OCI-LY7 (cell line): ENCODE measurements at regions not wholly inside any gene's neighbourhood (a gene's known extent, or its start where the extent isn't known, plus 50 kb on each side); places are given as distances from the start of the nearest gene placed in this dataset.

Experiments used
- BruUV-seq: library from RNA; stranded (reverse); fragments of 400-500 nt; replicated peaks from 2 replicates; lab custom pipeline; 2021; lab: Mats Ljungman, UMichigan
- CTCF ChIA-PET: fragments of 300-600 bp; sonication (Branson Sonifier 250); formaldehyde crosslinking; loops from one replicate; lab custom pipeline; 2022; ENCODE audit warnings: antibody characterized with exemption; ENCODE audit not compliant: unreplicated experiment; lab: Charles Lee
- POLR2A ChIA-PET: fragments of 300-600 bp; sonication (Branson Sonifier 250); formaldehyde crosslinking; loops from one replicate; lab custom pipeline; 2022; ENCODE audit warnings: antibody characterized with exemption; lab: Charles Lee
- DNase-seq: peaks from one replicate; pipeline ENCODE4 v3.0.0-alpha.2; 2015; ENCODE audit warnings: low spot score
- H2AFZ ChIP-seq: fragments of 200-600 bp; sonication (generic), shearing (Covaris generic); 2 replicates; pipeline ENCODE4 v1.6.1; 2014; ENCODE audit warnings: mild to moderate bottlenecking, antibody characterized with exemption, low read length, moderate library complexity
- H3K27ac ChIP-seq: fragments of 200-600 bp; sonication (generic); 2 replicates; pipeline ENCODE4 v1.5.1; 2014; ENCODE audit warnings: mixed run types, low read depth, mild to moderate bottlenecking, moderate library complexity, low read length, inconsistent platforms; ENCODE audit not compliant: poor library complexity, severe bottlenecking
- H3K36me3 ChIP-seq: fragments of 200-600 bp; sonication (generic); 2 replicates; pipeline ENCODE4 v1.6.1; 2014; ENCODE audit warnings: mild to moderate bottlenecking, antibody characterized with exemption, low read length, moderate library complexity, mixed read lengths; ENCODE audit not compliant: insufficient read depth
- H3K4me1 ChIP-seq: fragments of 200-600 bp; sonication (generic); 2 replicates; pipeline ENCODE4 v1.5.1; 2014; ENCODE audit warnings: mild to moderate bottlenecking, low read length; ENCODE audit not compliant: insufficient read depth, poor library complexity, severe bottlenecking
- H3K4me2 ChIP-seq: fragments of 200-600 bp; sonication (generic); 2 replicates; pipeline ENCODE4 v1.6.1; 2014; ENCODE audit warnings: mild to moderate bottlenecking, low read length
- H3K4me3 ChIP-seq: fragments of 200-600 bp; sonication (generic); 2 replicates; pipeline ENCODE4 v1.5.1; 2014; ENCODE audit warnings: mild to moderate bottlenecking, low read depth, low read length; ENCODE audit not compliant: poor library complexity, severe bottlenecking
- H3K79me2 ChIP-seq: fragments of 200-600 bp; sonication (generic); 2 replicates; pipeline ENCODE4 v1.6.1; 2016; ENCODE audit warnings: low read depth, mild to moderate bottlenecking, low read length, moderate library complexity, mixed read lengths; ENCODE audit not compliant: insufficient read depth
- H3K9me2 ChIP-seq: fragments of 200-600 bp; sonication (generic); 2 replicates; pipeline ENCODE4 v1.6.1; 2016; ENCODE audit warnings: mild to moderate bottlenecking, low read length, mixed read lengths; ENCODE audit not compliant: insufficient read depth
- H3K9me3 ChIP-seq: fragments of 200-600 bp; sonication (generic); 2 replicates; pipeline ENCODE4 v1.6.1; 2014; ENCODE audit warnings: mild to moderate bottlenecking, mixed run types, low read length, mixed read lengths
- H4K20me1 ChIP-seq: fragments of 200-600 bp; sonication (generic); 2 replicates; pipeline ENCODE4 v1.6.1; 2014; ENCODE audit warnings: mild to moderate bottlenecking, antibody characterized with exemption, low read length, moderate library complexity, mixed read lengths; ENCODE audit not compliant: insufficient read depth
- EZH2phosphoT487 ChIP-seq: fragments of 200-600 bp; sonication (generic); IDR thresholded peaks from 2 replicates; pipeline ENCODE4 v1.6.1; 2018; ENCODE audit warnings: low read depth, borderline replicate concordance, mild to moderate bottlenecking, mixed run types, antibody characterized with exemption, low read length, moderate library complexity, mixed read lengths
- intact Hi-C: fragments of 100-400 bp; cut with micrococcal nuclease; formaldehyde crosslinking; loops from one replicate; pipeline ENCODE4 v1.10.0; 2022; ENCODE audit not compliant: unreplicated experiment
- TF ChIP-seq, protein P1 (sequence below): fragments of 200-600 bp; sonication (generic); conservative IDR thresholded peaks from 2 replicates; pipeline ENCODE4 v1.5.1; 2014; ENCODE audit warnings: mild to moderate bottlenecking, antibody characterized with exemption, low read length, moderate library complexity, mixed read lengths

DNA sequence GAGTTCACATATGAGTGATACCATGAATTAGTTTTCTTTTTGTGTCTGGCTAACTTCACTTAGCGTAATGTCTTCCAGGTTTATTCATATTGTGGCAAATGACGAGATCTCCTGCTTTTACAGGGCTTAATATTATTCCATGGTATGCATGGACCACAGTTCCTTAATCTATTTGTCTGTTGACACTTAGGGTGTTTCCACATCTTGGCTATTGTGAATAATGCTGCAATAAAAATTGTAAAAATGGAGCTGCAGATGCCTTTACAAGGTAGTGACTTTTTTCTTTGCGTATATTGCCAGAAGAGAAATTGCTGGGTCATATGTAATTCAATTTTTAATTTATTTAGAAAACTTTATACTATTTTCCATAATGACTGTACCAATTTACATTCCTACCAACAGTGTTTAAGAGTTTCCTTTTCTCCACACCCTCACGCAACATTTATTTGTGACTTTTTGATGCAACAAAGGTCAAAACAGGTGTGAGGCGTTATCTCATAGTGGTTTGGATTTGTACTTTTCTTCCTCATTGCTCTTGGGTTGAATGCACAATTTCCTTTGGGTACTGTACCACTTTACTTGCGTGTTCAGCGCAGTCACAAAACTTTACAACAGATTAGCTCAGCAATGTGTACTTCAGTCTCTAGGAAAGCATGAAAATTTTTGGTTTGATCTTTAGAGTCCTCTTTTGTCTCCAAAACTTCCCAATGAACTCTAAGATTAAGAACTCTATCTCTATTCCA lies 240.8 kb downstream of the PPARGC1A start:
- CTCF ChIA-PET, result no interaction called here
- H2AFZ ChIP-seq, result no peak overlapping the region
- BruUV-seq, result no TSS peak

DNA sequence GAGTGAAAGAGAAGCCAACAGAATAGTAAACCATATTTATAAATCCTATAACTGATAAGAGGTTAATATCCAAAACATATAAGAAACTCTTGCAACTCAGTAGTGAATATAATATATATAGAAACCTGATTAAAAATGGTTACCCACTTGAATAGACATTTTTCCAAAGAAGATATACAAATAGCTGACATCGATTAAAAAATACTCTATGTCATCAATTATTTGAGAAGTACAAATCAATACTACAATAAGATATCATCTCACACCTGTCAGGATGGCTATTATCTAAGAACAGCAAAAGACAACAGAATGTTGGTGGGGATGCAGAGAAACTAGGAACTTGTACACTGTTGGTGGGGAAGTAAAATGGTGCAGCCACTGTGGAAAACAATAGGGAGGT lies 254.4 kb downstream of the PPARGC1A start:
- no peaks in the 10 kb centered on the region for H3K4me1 ChIP-seq
- no peaks in the 10 kb centered on the region for H4K20me1 ChIP-seq
- no peak overlapping the region for H3K27ac ChIP-seq
- no peak overlapping the region for H2AFZ ChIP-seq
- no peak for TF ChIP-seq EZH2phosphoT487
- TF ChIP-seq, protein P1, sequence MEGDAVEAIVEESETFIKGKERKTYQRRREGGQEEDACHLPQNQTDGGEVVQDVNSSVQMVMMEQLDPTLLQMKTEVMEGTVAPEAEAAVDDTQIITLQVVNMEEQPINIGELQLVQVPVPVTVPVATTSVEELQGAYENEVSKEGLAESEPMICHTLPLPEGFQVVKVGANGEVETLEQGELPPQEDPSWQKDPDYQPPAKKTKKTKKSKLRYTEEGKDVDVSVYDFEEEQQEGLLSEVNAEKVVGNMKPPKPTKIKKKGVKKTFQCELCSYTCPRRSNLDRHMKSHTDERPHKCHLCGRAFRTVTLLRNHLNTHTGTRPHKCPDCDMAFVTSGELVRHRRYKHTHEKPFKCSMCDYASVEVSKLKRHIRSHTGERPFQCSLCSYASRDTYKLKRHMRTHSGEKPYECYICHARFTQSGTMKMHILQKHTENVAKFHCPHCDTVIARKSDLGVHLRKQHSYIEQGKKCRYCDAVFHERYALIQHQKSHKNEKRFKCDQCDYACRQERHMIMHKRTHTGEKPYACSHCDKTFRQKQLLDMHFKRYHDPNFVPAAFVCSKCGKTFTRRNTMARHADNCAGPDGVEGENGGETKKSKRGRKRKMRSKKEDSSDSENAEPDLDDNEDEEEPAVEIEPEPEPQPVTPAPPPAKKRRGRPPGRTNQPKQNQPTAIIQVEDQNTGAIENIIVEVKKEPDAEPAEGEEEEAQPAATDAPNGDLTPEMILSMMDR, result no peak
- no peak overlapping the region for H3K4me2 ChIP-seq
- no peaks in the 10 kb centered on the region for H3K79me2 ChIP-seq
- intact Hi-C loops, result no loop called here
- ChIA-PET POLR2A (interaction anchor here (0.6 to 0.9 kb wide), 2 partner anchors 21 to 1103 kb away, joined by 3 read pairs; no protein-coding TSS in a partner anchor), CTCF (no interaction called here)
- no peaks in the 10 kb centered on the region for H3K36me3 ChIP-seq
- no peak for DNase-seq
- H3K9me3 ChIP-seq, result no peaks in the 10 kb centered on the region
- H3K9me2 ChIP-seq, result no peaks in the 10 kb centered on the region
- BruUV-seq, result no TSS peak
- H3K4me3 ChIP-seq, result no peak overlapping the region

More for the DNA sequence above, 240.8 kb downstream of the PPARGC1A start:
- Histone ChIP-seq H4K20me1 (no peaks in the 10 kb centered on the region), H3K4me1 (no peaks in the 10 kb centered on the region), H3K27ac (no peak overlapping the region), H3K9me3 (no peaks in the 10 kb centered on the region), H3K36me3 (no peaks in the 10 kb centered on the region), H3K9me2 (no peaks in the 10 kb centered on the region), H3K4me3 (no peak overlapping the region), H3K79me2 (no peaks in the 10 kb centered on the region), H3K4me2 (no peak overlapping the region)
- DNase-seq, result no peak
- intact Hi-C loops, result no loop called here
- POLR2A ChIA-PET, result interaction anchor here (0.6 kb wide), 1 partner anchor 712 kb away, joined by 3 read pairs; no protein-coding TSS in a partner anchor
- TF ChIP-seq, protein P1, result no peak
- TF ChIP-seq EZH2phosphoT487, result no peak

DNA sequence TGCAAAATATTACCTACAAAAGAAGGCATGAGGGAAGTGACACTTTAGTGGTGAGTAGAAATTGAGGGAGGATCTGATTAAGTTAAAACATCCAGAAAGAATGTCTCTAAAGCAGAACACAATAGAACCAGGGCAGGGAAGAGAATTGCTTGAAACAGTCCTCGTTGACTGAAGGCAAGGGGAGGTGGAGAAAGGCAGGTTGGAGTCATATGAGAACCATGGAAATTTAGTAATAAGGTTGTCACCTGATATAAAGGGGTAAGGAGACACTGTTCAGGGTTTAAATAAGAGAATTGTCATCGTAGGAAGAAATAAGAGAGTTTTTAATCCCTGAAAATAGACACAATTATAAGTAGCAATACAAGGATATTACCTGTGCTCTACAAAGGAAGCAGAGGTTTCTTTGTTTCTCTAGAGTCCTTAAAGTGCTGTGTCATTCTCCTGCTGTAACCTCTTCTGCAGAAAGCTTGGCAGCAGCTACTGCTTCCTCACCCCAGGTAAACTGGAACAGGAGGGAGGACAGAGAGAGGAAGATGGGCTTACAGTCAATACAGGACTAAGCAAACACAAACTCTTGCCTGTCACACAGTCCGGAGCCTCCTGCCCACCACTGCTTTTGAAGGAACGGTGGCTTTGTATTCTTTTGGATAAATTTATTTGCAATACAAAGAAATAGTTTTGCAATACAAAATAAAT lies 258.4 kb downstream of the PPARGC1A start:
- no peak overlapping the region for H3K4me2 ChIP-seq
- H4K20me1 ChIP-seq, result no peaks in the 10 kb centered on the region
- H3K9me3 ChIP-seq, result no peaks in the 10 kb centered on the region
- CTCF ChIA-PET, result no interaction called here
- no peaks in the 10 kb centered on the region for H3K4me1 ChIP-seq
- POLR2A ChIA-PET, result no interaction called here
- no TSS peak for BruUV-seq
- DNase-seq, result no peak
- intact Hi-C loops, result no loop called here
- no peak for TF ChIP-seq EZH2phosphoT487
- TF ChIP-seq, protein P1, result no peak
- no peak overlapping the region for H3K27ac ChIP-seq
- H3K9me2 ChIP-seq, result no peaks in the 10 kb centered on the region
- no peak overlapping the region for H2AFZ ChIP-seq
- H3K36me3 ChIP-seq, result no peaks in the 10 kb centered on the region
- H3K4me3 ChIP-seq, result no peak overlapping the region
- H3K79me2 ChIP-seq, result no peaks in the 10 kb centered on the region
